GM19351 (cell line): ENCODE measurements at regions not wholly inside any gene's neighbourhood (a gene's known extent, or its start where the extent isn't known, plus 50 kb on each side); places are given as distances from the start of the nearest gene placed in this dataset.

Experiments
- ATAC-seq: cut with Tn5 transposase; IDR thresholded peaks from one replicate; pipeline ENCODE4 v1.9.1; 2021; ENCODE audit warnings: mild to moderate bottlenecking, moderate library complexity; ENCODE audit not compliant: unreplicated experiment

DNA sequence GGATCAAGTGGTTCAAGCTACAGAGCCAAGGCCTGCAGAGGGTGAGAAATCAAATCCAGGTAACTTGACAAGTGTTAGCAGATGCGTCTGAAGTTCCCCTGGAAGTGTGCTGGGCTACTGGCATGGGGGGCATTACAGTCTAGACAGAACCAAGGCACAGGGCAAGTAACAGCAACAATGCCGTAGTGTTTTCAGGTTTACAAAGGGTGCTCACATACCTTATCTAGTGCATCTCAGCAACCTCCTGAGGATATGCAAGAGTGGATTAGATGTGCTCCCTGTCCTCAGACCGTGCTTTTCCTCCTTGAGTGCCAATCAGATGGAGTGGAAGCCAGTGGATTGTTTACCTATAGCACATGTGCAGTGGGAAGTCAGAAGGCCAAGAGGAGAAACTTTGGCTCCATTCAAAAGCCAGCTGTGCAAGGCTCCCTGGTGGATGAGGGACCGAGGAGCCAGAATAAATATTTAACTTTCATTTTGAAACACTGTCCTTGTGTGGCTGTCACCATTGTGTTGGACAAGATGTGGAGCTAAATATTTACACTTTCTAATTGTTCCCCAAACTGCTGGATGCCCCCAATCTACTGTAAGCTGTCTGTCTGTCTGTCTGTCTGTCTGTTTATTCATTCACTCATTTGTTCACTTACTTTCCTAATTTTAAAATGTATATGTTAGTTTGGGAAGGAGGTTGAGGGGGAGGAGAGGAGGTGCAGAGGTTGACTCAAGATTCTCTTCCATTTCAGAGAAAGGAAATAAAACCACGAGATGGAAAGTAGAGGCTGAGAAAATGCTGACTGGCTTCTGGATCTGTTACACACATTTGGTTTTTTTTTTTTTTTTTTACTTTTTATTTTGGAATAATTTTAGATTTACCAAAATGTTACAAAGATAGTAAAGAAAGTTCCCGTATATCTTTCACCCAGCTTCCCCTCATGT, 184.0 kb upstream of the PARP11 start:
- no peak for ATAC-seq

DNA sequence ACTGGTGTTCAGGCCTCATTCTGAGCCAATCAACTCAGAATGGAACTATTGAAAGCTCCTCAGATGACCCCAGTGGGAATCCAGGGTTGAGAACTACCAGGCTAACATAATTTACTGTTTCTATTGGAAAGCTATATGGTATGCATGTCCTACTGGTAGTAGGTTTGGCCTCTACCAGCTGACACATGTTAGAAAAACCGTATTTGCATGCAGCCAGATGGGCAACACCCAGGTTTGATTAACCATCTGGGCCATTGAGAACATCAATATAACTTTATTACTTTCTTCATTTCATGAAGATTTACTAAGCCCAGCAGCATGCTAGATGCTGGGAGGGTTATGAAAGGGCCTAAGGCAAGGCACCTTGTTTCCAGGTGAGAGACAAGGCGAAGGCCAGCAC, 181.4 kb upstream of the PARP11 start:
- no peak for ATAC-seq

DNA sequence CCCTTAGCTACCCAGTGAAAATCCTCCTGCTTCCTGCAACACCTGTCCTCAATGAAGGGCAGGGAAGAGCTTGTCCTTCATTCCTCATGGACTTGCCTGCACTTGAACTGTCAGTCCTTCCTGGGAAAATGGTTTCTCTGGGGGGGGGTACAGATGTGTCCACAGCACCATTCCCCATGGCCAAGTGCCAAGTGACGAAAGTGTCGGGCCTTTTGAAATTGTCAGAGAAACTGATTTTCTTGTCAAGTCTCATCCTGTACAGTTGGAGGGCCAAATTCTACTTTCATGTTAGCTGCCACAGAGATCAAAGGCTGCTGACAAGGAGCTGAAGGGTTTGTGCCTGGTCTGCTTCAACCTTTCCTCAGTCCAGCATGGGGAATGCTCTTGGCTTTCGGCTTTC, 179.5 kb upstream of the PARP11 start:
- ATAC-seq, result no peak

DNA sequence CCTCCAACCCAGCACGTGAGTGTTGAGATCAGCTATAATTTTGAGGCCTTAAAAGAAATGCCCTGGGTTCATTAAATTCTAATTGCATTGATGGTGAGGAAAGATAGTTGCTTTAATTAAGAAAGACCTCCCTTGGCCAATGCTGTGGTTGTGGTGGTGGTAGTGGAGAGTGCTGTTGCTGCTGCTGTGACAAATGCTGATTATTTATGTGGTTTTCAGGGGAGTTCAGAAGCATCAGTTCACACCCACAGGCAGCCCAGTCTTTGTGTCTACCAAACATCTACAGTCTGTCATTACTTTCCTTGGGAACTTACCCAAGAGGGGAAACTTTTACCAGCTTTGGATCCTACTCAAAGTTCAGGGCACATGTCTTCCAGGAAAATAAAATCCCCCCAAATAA, 178.4 kb upstream of the PARP11 start:
- ATAC-seq, result no peak

DNA sequence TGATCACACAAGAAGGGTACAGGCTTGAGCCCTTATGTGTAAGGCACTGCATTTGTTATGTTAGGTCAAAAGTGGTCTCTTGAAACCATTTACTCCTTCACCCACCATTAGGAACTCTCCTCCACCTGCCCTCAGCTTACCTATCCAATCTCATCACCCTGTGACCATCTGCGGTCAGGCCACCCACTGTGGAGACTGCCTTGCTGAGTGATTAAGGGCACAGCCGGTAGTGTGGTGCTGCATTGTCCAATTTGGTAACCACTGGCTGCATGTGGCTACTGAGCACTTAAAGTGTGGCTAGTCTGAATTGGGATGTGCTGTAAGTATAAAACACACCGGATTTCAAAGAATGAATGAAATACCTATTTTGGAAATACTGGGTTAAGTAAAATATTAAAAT, 177.1 kb upstream of the PARP11 start:
- ATAC-seq, result no peak

DNA sequence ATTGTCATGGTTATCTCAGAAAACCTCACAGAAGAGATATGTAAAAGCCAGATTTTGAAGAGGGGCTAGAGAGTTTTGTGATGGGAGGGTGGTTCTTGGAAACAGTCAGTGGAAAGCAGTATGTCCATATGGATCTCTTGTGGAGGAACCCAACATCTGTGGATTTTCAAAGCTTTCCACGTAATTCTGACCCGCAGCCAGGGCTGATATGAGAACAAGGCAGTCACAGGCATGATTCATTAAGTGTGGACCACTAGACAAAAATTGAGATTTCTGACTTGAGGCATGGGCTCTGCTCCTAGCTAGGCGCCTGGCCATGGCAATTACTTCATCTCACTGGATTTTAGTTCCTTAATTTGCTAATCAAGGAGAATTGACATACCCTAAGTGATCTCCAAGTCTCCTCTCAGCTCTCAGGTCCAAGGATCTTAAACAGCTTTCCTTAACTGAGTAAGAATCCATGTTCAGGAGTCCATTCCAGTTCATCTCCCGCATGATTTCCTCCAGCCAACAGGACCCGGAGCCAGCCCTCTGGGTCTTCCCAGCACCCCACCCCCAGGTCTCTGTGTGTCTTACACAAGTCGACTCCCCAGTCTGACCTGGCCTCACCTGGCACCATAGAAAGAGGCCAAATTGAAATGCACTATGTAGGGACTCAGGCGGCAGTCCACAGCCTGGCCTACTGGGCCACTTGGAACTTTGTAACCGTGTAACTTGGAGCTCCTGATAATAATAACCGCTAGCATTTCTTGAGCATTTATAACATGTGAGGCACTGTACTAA, 176.3 kb upstream of the PARP11 start:
- ATAC-seq, result no peak

DNA sequence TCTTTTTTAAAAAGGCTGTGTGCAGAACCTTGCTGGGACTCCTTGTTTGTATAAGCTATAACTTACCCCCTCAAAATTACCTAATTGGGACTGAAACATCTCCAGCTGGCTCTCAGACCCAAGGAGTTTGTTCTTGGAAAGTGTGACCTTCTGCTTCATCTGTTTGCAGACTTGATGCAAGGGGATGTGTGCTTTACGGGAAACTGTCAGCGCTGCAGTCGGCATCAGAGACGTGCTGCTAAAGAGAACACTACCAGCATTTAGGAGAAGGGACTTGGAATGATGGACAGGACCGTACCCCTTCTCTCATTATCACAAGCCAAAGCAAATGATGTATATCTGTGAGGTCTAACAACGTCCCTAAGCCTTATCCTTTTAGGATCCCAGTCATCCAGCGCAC, 174.2 kb upstream of the PARP11 start:
- ATAC-seq, result no peak

DNA sequence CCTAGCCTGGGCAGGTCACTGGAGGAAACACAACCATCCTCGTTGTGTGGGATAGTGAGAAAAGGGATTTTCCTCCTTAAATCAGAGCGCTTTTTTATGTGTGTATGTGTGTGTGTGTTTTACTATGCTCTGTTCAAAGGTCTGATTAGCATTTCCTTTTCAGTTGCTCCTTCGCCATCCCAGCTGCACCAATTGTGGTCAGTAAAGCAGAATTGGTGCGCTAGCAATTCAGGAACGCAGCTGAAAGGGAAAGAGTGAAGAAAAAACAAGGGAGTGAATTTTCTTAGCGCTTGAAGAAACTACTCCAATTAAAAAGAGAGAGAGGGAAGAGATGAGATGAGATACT, 173.3 kb upstream of the PARP11 start:
- ATAC-seq, result no peak

DNA sequence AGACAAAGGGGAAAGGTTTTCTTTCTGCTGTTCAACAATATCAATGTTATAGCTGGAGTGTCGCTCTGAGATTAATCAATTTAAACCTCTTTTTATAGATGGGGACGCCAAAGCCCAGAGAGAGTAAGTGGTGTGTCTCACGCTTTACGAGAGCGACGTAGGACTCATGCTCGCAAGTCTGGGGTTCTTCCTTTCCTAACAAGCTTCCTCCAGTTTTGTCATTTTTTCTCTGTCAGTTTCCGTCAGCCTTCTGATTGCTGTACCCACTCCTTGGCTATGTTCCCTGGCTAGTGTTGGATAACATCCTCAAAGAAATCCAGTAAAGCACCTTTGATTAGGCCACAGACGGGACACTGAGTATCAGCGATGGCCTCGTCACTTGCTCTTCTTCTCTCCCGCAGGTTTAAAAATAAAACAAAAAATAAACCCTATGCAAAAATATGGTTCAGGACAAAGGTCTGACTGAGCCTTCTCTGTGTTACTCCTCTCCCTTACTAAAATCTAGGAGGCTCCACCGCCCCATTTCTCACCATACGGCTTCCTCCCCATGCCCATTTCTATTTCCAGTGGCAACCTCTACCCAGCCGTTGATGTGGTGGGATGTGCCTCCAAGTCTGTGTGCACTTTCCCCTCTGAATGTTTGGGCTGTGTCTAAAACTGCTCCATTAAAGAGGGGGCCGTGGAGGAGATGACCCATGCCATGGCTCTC, 172.7 kb upstream of the PARP11 start:
- no peak for ATAC-seq

DNA sequence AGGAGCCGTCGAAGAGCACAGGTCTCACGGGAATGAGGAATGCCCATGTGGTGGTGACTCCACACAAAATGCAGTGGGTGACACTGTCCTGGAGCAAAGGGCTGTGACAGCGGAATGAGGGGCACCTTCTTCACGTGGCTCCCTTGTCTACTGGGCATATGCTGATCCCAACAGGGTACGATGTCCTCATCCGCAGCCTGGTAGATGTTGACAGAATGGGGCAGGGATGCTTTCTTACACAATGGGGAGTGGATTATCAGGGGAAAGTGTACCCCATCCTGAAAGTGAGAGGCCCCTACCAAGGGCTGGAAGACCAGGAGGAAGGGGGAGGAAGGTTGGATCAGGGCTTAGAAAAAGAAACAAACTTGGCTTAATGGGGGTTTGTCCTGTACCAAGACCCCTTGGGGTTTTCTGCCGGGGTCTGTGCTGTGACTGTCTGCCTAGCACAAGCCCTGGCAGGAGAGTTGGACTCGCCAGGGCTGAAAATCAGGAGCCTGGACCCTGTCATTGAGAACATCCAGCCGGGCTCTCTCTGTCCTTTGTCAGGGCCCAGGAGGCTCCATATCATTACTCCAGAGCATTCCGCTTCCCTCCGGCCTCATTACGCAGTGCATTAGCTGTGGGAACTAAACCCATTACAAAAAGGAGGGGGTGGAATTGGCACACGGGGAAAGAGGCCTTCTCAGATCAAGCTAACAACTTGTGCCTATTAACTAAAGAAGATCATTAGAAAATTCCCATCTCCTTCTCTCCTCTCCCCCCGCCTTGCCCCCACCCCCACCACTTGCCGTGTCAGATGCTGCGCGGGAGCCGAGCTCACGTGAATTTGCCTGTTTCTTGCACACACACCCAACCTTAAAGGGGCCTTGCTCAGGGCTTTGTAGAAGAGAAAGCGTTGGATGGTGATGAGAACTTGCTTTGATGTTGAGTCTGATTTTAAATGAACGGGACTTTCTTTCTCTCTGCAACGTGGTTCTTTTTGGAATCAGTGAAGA, 171.8 kb upstream of the PARP11 start:
- ATAC-seq, result no peak

DNA sequence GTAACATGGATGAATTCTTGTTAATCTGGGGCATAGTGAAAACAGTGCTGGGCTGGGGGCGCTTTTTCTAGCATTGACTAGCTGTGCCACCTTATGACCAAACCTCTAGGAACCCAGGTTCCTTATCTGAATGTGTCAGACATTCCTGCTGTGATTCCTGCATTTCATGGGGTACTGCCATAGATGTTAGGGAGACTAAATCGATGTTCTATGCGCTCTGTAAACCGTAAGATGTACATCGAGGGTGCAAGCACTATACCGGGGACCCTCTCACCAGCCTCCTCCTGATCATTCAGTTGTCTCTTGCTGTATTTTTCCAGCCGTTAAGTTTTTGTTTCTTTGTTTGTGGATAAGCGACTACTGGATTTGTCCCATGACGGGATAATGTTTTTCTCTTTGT, 170.9 kb upstream of the PARP11 start:
- ATAC-seq, result no peak

DNA sequence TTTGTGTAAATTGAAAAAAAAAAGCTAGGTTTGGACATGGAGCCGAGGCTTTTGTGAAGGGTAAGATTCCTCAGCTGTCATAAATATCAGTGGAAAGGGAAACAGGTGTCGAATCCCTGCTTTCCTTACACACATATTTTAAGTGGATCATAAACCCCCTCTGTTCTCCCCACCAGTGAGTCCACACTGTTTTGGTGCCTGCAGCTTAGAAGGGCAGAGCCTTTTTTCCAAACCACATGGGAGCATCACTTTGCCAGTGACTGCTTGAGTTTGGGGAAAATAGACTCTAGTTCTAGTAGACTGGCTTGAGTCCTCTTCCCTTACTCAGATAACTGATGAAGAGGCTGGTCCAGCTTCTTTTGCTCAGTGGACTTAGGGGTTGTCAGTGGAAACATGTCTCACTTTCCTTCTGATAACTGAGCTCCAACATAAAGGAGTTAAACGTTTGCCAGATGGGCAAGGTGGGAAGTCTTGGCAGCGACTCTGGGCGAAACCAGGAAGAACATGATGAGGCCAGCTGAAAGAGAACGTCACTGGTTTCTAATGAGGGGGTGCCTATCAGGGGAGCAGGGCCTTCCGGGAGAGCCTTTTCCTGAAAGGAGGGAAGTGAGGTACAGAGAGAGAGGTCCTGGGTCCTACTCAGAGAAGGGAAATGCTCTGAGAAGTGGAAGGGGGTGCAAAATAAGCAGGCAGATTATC, 168.1 kb upstream of the PARP11 start:
- no peak for ATAC-seq

DNA sequence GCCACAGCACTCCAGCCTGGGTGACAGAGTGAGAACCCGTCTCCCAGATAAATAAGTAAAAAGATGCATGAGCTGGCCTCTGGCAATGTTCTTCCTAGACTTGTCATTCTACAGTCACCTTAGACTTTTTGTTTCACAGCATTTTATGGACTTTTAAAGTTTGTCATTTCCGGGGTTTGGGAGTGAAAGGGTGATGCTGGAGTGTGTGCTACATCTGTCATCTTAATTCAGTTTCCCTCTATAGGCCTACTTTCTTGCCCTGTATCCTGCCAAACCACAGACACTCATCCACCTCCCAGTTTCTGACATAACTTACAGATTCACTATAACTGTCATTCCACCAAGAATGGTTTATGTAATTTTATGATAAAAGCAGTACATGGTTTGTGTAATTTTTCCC, 166.7 kb upstream of the PARP11 start:
- no peak for ATAC-seq

DNA sequence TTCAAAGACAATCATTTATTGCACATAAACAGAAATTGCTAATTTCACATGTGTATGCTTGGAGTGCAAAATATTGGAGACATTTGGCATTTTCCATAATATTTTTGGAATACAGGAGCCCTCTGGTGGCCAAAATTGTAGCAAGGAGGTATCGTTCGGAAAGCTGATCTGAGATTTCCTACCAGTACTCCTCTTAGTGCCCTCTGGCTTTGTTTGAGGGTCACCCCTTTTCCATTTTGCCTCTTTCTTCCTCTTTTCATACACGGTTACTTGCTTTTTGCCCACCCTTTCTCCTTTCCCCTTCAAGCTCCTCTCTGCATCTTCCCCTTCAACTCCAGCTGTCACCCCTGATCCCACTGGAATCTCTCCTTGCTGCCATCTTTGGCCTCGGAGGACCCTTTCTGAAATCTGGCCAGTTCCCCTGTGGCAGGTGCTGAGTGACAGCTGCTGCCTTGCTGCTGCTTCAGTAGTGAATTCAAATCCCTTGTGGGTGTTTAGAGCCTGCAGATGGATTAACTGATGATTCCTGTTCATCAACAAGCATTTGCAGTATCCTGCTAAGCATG, 164.6 kb upstream of the PARP11 start:
- ATAC-seq, result no peak

DNA sequence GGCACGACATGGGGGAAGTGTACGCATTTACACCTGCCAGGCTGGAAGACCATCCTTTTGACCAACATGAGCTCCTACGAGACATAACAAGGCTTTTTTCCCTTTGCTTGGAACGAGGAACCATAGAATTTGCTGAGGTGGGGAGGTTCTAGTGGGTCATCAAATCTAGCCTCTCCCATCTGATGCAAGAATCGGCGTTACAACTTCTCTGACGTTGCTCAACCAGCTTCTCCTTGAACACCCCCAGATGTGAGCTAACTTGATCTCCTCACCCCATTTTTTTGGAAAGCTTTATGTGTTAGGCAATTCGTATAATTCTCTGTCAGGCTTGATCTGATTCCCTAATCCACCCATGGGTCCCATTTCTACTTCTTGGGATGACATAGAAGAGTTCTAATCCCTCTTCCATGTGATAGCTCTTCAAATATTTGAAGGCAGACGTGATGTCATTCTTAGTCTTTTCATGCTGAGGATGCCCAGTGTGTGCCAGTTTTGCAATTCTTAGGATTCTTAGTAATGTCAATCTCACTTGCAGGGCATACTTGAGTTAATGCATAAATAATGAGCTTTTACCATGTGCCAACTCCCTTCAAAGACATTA, 163.6 kb upstream of the PARP11 start:
- no peak for ATAC-seq

DNA sequence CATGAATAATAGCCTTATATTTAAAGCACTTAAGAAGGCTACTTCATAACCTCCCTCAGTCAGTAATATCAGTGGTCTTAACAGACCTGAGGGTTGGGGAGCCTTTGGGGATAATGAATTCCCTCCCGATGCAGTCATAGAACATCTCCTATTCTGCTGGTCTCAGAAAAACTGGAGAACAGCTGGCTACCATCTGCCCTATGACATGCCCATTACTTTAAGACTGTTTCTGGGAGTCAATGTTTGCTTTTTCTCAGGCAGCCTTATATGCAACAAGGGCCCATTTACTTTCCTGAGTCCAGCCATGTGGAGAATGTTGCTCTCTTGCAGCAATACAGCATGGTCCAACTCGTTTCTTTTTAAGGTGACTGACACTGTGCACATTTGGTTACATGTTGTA, 161.7 kb upstream of the PARP11 start:
- no peak for ATAC-seq

DNA sequence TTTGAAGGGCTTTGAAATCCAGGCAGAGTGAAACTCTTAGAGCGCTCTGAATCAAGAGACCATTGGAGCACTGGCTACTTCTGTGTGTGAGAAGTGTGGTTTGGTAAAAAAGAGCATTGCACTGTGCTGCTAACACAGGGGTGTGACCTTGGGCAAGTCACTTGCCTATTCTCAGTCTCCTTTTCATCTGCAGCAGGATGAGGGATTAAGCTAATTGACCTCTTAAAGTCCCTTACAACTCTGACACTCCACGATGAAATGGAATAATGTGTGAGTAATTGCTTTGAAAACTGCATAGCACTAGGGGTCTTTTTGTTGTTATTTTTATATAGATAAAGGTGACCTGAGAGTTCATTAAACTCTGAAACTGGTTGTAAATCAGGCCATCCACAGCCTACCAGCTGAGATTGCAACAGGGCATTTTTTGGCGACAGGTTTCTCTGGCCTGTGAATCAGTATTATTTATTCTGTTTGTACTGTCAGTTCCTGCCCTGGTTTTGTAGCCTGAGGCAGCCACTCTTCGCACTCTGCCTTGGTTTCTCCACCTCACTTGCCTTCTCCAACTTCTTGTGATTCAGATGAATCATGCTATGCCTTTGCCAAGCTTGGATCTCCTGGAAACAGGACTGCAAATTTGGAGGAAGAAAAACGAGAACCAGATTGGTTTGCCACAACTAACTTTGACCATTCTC, 159.9 kb upstream of the PARP11 start:
- ATAC-seq, result no peak

DNA sequence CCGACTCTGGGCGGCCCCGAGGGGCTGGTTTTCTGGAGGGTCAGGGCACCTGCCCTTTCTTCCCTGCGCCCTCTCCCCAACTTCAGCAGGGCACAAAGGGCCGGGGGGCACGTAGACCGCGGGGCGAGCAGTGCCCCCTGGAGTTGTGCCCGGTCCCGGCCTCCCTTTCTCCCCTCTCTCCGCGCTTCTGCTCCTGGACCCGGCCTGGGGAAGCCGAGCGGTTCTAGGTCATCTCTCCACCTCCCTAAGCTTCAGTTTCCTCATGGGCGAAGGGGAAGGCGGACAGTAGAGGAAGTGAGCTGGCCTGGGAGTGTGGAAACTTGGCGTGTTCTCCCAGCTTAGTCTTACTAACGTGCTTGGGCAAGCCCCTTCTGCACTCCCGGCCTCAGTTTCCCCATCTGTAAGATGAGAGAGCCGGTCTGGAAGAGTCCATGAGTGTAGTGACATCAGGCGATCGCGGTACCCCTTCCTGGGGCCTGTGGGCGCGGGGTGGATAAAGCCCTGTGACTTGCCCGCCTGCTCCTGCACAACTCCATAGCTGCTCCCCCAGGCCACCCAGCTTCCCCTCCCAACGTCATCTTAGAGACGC, 158.6 kb upstream of the PARP11 start:
- ATAC-seq, result no peak
